HG02970 (cell line): ENCODE measurements at regions not wholly inside any gene's neighbourhood (a gene's known extent, or its start where the extent isn't known, plus 50 kb on each side); places are given as distances from the start of the nearest gene placed in this dataset.

Experiments
- ATAC-seq: cut with Tn5 transposase; IDR thresholded peaks from one replicate; pipeline ENCODE4 v1.9.1; 2021; ENCODE audit warnings: mild to moderate bottlenecking, moderate library complexity, moderate number of reproducible peaks; ENCODE audit not compliant: unreplicated experiment, low FRiP score

DNA sequence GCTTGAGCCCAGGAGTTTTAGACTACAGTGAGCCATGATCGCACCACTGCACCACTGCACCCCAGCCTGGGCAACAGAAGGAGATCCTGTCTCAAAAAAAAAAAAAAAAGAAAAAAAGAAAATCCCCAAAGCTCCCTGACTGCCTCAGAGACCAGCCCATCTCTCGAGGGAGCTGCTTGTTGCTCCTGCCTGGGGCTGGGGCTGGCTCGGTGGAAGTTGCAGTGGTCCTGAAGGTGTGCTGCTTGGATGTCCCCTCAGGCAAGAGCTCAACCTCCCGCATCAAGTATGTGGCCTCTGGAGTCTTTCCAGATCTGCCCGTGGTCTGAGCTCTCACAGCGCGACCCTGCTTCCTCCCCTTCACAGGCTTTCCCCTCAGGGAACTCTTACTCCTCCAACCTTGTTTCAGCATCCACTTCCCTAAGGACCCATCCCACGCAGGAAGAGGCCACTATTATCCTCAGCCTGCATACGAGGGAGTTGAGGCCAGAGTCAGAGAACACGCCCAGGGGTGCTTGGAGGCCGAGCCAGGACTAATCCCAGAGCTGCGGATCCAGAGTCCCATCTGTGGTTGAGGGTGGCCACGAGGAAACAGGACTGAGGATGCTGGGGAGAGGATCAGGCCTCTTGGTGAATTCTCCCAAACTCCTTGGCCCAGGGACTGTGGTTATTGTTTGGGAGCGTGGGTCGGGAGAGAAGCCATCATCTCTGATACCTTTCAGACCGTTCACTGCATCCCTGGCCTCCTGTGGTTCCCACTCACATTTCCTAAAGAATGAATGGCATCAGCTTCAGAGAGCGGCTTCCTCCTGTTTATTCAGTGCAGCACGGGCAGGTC is 624.6 kb downstream of the AACS start:
- no peak for ATAC-seq

DNA sequence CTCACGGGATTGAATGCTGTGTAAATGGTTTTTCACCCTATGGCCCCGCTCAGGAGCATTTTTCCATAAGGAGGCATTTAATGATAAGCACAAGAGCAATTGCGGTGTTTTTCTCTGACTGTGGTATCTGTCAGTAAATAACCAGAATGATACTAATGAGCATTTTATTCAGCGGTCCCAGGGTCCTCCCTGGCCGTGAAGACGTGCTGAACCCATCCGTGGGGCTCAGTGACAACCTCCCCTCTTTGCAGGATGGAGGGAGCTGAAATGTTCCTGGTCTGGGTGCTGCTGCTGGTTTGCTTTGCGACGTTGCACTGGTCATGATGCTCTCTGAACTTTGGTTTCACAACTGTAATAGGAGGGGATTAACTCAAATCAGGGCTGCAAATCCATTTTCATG is 625.6 kb downstream of the AACS start:
- no peak for ATAC-seq

GRCh38 chr12:125696054-125696453 is 630.8 kb downstream of the AACS start:
- ATAC-seq = no peak

DNA sequence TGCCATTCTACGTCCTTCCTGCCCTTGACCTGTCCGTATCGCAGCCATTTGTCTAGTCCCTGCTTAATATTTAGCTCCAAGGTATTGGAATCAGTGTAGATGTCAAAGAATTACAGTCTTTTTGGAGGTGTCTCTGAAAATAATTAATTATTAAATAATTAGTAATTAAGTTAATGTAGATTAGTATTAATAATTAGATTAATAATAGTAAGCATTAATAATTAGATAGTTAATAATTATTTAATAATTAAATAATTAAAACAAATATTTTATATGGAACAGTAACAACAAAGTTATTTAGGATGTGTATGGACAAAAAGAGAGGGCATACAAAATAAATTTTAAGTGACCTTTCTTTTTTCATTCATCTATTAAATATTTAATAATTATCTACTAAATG is 639.6 kb downstream of the AACS start:
- no peak for ATAC-seq

DNA sequence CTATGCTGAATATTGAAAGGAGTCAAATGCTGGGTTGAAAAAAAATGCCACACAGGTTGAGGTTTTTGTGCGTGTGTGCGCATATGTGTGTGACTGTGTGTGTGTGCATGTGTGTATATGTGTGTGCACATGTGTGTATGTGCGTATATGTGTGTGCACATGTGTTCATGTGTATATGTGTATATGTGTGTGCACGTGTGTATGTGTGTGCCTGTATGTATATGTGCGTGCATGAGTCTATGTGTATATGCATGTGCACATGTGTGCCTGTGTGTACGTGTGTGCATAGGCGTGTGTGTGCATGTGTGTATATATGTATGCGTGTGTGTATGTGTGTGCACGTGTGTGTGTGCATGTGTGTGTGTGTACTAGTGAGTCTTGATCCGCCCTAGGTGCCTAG is 655.7 kb downstream of the AACS start:
- no peak for ATAC-seq

DNA sequence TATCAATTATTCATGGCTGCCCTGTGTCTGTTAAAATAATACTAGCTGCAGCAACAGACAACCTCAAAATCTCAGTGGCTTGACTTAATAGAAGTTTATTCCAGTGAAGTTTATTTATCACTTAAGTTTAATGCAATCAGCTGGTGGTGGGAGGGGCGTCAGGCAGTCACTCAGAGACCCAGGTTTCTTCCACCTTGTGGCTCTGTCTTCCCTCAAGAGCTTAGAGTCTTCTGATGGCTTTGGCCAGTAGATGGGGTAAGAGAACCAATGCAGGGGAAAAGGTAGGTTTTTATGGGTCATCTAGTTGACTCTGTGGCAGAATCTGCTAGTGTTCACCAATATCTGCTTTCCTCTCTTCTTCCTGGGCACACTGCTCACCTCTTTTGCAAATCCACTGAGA is 668.9 kb downstream of the AACS start:
- no peak for ATAC-seq

DNA sequence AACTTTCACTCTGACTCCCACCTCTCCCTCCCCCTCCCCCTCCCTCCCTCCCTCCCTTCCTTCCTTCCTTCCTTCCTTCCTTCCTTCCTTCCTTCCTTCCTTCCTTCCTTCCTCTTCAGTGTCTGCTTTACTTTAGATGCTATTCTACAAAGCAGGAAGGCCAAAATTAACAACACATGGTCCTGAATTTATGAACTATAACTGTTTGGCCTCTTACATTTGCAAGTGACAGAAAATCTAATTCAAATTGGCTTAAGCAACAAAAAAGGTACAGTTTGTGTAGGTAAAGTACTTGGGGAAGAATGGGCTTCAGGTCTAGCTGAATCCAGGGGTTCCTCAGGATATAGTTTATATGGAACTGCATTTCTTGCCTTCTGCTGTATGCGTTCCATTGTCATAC is 673.0 kb downstream of the AACS start:
- ATAC-seq = no peak

DNA sequence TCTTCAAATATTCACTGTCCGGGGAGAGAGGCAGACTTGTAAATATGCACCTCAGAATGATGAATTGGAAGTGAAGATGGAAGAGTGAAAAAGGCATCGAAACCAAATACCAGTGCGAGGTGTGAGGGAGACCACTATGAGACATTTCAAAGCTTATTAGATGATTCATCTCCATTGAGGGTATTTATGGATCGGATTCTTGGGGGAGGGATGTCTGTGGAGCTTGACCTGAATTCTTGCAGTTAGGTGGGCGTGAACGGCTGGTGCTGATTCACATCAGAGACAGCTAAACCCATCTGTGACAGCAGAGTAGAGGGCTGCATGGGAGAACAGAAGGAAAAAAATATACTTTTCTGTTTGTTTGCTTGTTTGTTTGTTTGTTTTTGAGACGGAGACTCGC is 677.2 kb downstream of the AACS start:
- no peak for ATAC-seq

- ATAC-seq = no peak
These were observed 679.0 kb downstream of the AACS start for GRCh38 chr12:125744201-125744600.

GRCh38 chr12:125755512-125755911 is 690.3 kb downstream of the AACS start:
- no peak for ATAC-seq

DNA sequence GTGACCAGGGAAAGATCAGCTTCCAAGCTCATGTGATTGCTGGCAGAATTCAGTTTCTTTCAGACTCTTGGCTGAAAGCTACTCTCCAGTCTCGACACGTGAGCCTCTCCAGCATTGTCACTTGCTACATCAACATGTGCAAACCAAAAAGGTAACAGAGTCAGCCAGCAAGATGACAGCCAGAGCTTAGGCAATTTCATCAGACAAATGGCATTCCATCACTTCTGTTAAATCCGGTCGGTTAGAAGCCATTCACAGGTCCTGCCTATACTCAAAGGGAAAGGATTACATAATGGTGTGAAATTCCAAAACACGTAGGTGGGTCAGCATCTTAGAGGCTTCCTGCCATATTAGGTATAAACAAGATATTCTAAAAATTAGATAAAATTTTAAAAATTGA is 700.9 kb downstream of the AACS start:
- ATAC-seq = no peak

- no peak for ATAC-seq
These were observed 707.2 kb downstream of the AACS start for GRCh38 chr12:125772403-125772802.

GRCh38 chr12:125773033-125773640 is 707.9 kb downstream of the AACS start:
- peak; percentile 74 for ATAC-seq

DNA sequence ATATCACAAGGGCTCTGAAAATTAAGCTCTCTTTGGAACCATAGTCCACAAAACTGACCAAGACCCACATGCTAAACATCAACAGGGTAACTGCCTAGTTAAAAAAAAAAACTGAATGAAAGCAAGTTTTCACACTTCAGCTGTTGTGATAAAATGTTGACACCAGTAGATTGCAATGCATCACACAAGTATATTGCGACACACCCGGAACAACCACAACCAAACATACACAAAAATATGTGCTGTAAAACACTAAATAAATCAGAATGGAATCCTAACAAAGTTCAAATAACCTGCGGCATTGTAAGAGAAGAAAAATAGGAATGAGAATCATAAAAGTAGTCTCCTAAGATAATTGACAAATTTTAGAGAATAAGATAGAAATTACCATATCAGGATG is 710.3 kb downstream of the AACS start:
- no peak for ATAC-seq

DNA sequence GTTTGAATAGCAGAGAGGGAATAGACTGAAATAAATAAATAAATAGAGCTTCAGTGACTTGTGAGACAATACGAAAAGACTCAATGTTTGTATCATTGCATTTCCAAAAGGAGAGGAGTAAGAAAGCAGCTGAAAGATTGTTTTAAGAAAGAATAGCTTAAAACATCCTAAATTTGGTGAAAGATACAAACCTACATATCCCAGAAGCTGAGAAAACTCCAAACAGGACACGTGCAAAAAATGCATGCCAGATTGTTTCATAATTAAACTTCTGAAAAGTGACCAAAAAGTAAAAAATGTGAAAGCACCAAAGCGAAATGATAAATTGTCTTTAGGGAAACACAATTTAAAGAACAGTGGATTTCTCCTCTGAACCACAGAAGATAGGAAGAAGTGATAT is 711.0 kb downstream of the AACS start:
- no peak for ATAC-seq

DNA sequence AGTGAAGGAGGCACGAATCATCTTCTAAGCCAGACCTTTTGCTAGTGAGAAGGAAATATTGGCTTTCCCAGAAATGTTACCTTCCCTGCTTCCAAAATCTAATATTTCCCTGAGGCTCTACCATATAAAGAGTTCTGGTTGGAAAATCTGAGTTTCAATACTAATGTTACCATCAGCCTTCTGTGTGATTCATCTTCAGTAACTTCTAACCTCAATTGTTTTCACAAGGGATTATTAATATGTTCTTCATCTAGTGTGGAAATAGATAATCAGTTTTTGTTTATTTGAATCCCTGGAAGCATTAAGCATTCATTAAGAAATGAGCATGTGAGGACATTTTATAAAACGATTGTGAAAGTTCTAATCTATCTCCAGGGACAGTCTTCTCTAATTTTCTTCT is 720.9 kb downstream of the AACS start:
- ATAC-seq = no peak

DNA sequence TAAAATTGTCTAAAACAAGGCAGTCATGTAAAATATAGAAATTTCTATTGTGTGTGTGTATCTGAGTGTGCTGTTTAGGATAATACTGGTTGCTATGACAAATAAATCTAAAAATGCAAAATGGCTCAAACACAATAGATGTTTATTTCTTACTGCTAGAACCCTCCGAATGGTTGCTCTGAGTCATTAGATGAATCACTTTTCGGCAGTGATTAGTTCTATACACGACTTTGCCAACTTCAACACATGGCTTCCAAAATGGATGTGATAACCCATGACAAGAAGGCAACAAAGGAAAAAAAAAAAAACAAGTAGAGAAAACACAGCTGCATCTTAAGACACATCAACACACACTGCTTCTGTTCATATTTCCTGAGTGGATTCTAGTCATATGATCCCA is 729.2 kb downstream of the AACS start:
- no peak for ATAC-seq

- no peak for ATAC-seq
These were observed 732.4 kb downstream of the AACS start for GRCh38 chr12:125797421-125798175.

DNA sequence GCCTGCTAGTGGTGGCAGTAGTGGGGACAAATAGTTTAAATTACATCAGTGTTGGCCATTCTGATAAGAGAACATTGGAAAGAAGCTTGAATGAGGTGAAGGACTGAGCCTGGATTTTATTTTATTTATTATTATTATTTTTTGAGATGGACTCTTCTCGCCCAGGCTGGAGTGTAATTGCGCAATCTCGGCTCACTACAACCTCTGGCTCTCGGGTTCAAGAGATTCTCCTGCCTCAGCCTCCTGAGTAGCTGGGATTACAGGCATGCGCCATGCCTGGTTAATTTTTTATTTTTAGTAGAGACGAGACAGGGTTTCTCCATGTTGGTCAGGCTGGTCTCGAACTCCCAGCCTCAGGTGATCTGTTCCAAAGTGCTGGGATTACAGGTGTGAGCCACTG is 739.4 kb downstream of the AACS start:
- ATAC-seq = no peak

DNA sequence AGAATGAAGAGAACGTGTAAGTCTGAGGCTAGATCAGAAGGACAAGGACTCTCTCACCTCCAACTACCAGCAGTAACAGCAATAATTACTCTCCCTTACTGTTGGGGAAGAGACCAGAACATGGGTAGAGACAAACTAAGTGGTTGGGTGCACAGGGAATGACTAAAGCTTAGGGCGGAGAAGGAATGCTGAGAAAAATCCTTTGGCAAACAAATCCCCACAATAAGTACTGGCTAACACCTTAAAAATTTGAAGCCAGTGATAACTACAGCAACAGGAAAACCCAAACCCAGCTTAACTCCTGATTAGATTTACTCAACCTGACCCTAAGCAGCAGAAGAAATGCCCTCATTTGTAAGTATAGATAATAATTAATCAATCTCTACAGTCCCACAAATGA is 759.0 kb downstream of the AACS start:
- no peak for ATAC-seq

DNA sequence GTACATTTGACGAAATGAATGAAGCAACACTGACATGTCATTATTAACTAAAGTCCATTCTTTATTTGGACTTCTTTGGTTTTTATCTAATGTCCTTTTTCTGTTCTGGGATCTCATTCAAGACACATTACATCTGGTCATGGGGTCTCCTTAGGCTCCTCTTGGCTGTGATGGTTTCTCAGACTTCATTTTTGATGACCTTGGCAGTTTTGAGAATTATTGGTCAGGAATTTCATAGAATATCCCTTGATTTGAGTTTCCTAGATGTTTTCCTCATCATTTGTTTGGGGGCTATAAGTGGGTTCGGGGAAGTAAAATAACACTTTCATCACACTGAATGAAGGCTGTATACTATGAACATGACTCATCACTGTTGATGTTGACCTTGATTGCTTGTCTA is 770.6 kb downstream of the AACS start:
- no peak for ATAC-seq

GRCh38 chr12:125836647-125837046 is 771.4 kb downstream of the AACS start:
- ATAC-seq = no peak
